ENCODE measurements at regions not wholly inside any gene's neighbourhood (a gene's known extent, or its start where the extent isn't known, plus 50 kb on each side); places are given as distances from the start of the nearest gene placed in this dataset.

- TF ChIP-seq HMGXB4 (CRISPR knock-in tag; IDR thresholded peaks at IDR 0.05) (no peak), USF1 (CRISPR knock-in tag; IDR thresholded peaks at IDR 0.05) (no peak), CTCF (IDR thresholded peaks at IDR 0.05) (no peak), FOXP1 (CRISPR knock-in tag; IDR thresholded peaks at IDR 0.05; ENCODE audit: borderline replicate concordance) (no peak), ATF1 (CRISPR knock-in tag; IDR thresholded peaks at IDR 0.05) (no peak), ZNF416 (CRISPR knock-in tag; IDR thresholded peaks at IDR 0.05) (no peak), NFATC4 (CRISPR knock-in tag; IDR thresholded peaks at IDR 0.05) (no peak), TEAD1 (CRISPR knock-in tag; IDR thresholded peaks at IDR 0.05) (no peak), RELA (CRISPR knock-in tag; IDR thresholded peaks at IDR 0.05; ENCODE audit: borderline replicate concordance) (no peak)
Measured at GRCh38 chr20:39090906-39091305, 128.8 kb downstream of the DHX35 start.

All from WTC11 (cell line).